Muscle layer of duodenum (tissue), 2 donors: ENCODE measurements at regions not wholly inside any gene's neighbourhood (a gene's known extent, or its start where the extent isn't known, plus 50 kb on each side); places are given as distances from the start of the nearest gene placed in this dataset.

Source experiments
- H3K27ac ChIP-seq: one replicate; pipeline ENCODE4 v1.7.0; 2013; ENCODE audit warnings: mild to moderate bottlenecking, low read length
- H3K27me3 ChIP-seq: one replicate; pipeline ENCODE4 v1.7.0; 2013; ENCODE audit warnings: low read depth, mild to moderate bottlenecking, control low read depth, low read length
- H3K36me3 ChIP-seq, 2 donors: one replicate each; pipeline ENCODE4 v1.7.0; 2013; ENCODE audit warnings: low read length in 2 of 2, control low read depth in 1 of 2, mild to moderate bottlenecking in 1 of 2; ENCODE audit not compliant: insufficient read depth in 2 of 2, control insufficient read depth in 1 of 2
- H3K4me1 ChIP-seq, 2 donors: one replicate each; pipeline ENCODE4 v1.7.0; 2013; ENCODE audit warnings: low read length in 2 of 2, mild to moderate bottlenecking in 2 of 2, control low read depth in 1 of 2, moderate library complexity in 1 of 2; ENCODE audit not compliant: insufficient read depth in 2 of 2, control insufficient read depth in 1 of 2
- H3K4me3 ChIP-seq, 2 donors: one replicate each; pipeline ENCODE4 v1.7.0; 2013; ENCODE audit warnings: low read length in 2 of 2, low read depth in 1 of 2, mild to moderate bottlenecking in 1 of 2
- H3K9me3 ChIP-seq, 2 donors: one replicate each; pipeline ENCODE4 v1.7.0; 2013; ENCODE audit warnings: low read length in 2 of 2, control low read depth in 1 of 2, mild to moderate bottlenecking in 1 of 2; ENCODE audit not compliant: control insufficient read depth in 1 of 2
- donor health status: healthy.

GRCh38 chr2:120626566-120626965 lies 109.1 kb upstream of the GLI2 start:
- no peaks in the 10 kb centered on the region for H3K4me1 ChIP-seq
- no peak overlapping the region for H3K27ac ChIP-seq
- H3K4me3 ChIP-seq, result no peak overlapping the region
- peaks cover 0 to 8% of the 10 kb centered on the region in 2 donors for H3K9me3 ChIP-seq
- no peaks in the 10 kb centered on the region for H3K36me3 ChIP-seq
- no peaks in the 10 kb centered on the region for H3K27me3 ChIP-seq

DNA sequence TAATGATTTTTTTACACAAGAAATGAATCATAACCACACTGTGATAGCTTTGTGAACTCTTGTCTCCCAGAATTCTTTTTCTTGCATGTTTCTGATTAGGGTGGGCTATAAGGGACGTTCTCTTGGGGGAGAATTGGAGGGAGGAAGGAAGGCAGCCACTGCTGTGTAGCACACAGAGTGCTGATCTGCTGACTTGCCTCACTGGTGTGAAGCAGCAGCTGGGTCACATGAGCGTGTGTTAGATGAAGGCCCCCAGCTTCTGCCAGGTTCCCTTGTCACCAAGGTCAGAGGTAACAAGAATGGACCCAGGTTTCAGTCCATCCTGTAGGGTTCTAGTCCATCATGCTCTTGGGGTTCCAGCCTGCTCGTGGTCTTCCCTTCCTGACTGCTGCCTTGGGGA lies 107.4 kb upstream of the GLI2 start:
- no peaks in the 10 kb centered on the region for H3K27me3 ChIP-seq
- no peaks in the 10 kb centered on the region for H3K4me1 ChIP-seq
- H3K27ac ChIP-seq, result no peak overlapping the region
- no peaks in the 10 kb centered on the region for H3K9me3 ChIP-seq
- H3K4me3 ChIP-seq, result no peak overlapping the region
- H3K36me3 ChIP-seq, result no peaks in the 10 kb centered on the region

- H3K4me3 ChIP-seq, result no peak overlapping the region
- H3K9me3 ChIP-seq, result no peaks in the 10 kb centered on the region
- no peaks in the 10 kb centered on the region for H3K36me3 ChIP-seq
- H3K27me3 ChIP-seq, result no peaks in the 10 kb centered on the region
- no peaks in the 10 kb centered on the region for H3K4me1 ChIP-seq
- no peak overlapping the region for H3K27ac ChIP-seq
These were observed 106.3 kb upstream of the GLI2 start for GRCh38 chr2:120629241-120629895.

- no peak overlapping the region for H3K27ac ChIP-seq
These were observed 105.5 kb upstream of the GLI2 start for GRCh38 chr2:120630031-120630701.

GRCh38 chr2:120631236-120631635 lies 104.4 kb upstream of the GLI2 start:
- no peak overlapping the region for H3K4me3 ChIP-seq
- H3K27me3 ChIP-seq, result no peaks in the 10 kb centered on the region
- no peaks in the 10 kb centered on the region for H3K4me1 ChIP-seq
- no peak overlapping the region for H3K27ac ChIP-seq
- H3K36me3 ChIP-seq, result no peaks in the 10 kb centered on the region
- H3K9me3 ChIP-seq, result no peaks in the 10 kb centered on the region

More at GRCh38 chr2:120630031-120630701, 105.5 kb upstream of the GLI2 start:
- no peaks in the 10 kb centered on the region for H3K9me3 ChIP-seq
- no peaks in the 10 kb centered on the region for H3K36me3 ChIP-seq
- H3K4me1 ChIP-seq, result no peaks in the 10 kb centered on the region
- H3K27me3 ChIP-seq, result no peaks in the 10 kb centered on the region
- H3K4me3 ChIP-seq, result no peak overlapping the region

- H3K27ac ChIP-seq, result no peak overlapping the region
- no peaks in the 10 kb centered on the region for H3K4me1 ChIP-seq
- H3K9me3 ChIP-seq, result no peaks in the 10 kb centered on the region
- no peak overlapping the region for H3K4me3 ChIP-seq
- no peaks in the 10 kb centered on the region for H3K36me3 ChIP-seq
- no peaks in the 10 kb centered on the region for H3K27me3 ChIP-seq
These were observed 103.9 kb upstream of the GLI2 start for GRCh38 chr2:120631724-120632123.

DNA sequence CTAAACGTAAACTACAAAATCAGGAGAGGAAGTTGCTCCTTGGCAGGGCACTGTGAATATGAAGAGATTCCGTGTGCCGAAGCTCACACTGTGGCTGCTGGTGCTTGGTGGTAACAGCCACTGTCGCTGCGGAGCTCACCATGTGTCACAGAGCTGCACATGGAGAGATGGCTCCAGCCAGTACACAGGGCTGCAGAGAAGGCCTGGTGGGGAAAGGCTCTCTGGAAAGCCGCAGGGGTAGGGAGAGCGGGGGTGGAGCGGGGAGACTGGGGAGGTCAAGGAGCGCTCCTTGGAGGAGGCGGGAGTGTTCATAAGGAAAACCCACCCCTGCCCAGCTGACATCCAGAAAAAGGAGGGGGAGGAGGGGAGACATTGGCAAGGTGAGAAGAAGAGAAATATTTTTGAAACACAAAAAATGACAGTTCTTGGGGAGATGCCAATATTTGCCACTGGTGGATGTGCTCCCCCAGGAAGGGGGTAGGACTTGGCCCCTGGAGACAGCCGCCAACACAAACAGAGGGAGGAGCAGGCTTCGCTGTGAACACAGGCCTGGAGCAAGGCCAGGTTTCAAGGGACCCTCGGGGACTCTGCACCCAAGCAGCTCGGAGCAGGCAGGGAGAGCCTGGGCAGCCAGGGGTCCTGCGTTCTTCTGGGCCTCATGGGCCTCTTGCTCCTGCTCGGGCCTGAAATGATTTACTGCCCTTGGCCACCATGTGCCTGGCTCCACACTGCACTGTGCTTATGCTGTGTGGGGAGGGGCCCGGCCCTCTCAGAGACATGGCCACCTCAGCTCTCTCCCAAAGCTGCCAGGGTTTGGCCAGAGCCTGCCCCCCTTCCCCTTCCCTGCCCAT lies 102.6 kb upstream of the GLI2 start:
- Histone ChIP-seq H3K36me3 (no peaks in the 10 kb centered on the region), H3K4me3 (no peak overlapping the region), H3K27ac (no peak overlapping the region), H3K27me3 (no peaks in the 10 kb centered on the region), H3K4me1 (no peaks in the 10 kb centered on the region), H3K9me3 (no peaks in the 10 kb centered on the region)

GRCh38 chr2:120634533-120634932 lies 101.1 kb upstream of the GLI2 start:
- H3K27ac ChIP-seq, result no peak overlapping the region
- H3K4me1 ChIP-seq, result no peaks in the 10 kb centered on the region
- no peaks in the 10 kb centered on the region for H3K36me3 ChIP-seq
- no peak overlapping the region for H3K4me3 ChIP-seq
- H3K27me3 ChIP-seq, result no peaks in the 10 kb centered on the region
- H3K9me3 ChIP-seq, result no peaks in the 10 kb centered on the region

GRCh38 chr2:120635146-120635545 lies 100.5 kb upstream of the GLI2 start:
- Histone ChIP-seq H3K27me3 (no peaks in the 10 kb centered on the region), H3K9me3 (no peaks in the 10 kb centered on the region), H3K4me1 (no peaks in the 10 kb centered on the region), H3K4me3 (no peak overlapping the region), H3K27ac (no peak overlapping the region), H3K36me3 (no peaks in the 10 kb centered on the region)

DNA sequence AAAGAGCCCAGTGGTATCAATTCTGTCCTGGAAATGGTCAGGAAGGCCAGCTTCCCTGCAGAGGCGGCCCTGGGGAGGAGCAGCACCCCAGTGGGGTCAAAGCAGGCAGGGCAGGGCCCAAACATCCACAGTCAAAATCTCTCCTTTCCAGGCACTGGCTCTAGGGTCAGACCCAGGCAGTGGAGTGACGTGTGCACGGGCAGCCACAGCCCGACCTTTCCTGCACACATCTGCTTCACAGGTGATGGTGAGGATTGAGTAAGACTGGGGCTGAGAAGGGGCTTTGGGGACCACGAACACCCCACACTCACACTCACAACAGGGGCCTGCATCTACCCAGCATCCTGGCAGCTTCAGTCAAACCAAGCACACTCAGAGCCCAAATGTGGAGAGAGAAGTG lies 97.8 kb upstream of the GLI2 start:
- Histone ChIP-seq H3K27me3 (no peaks in the 10 kb centered on the region), H3K4me1 (no peaks in the 10 kb centered on the region), H3K27ac (no peak overlapping the region), H3K4me3 (no peak overlapping the region), H3K9me3 (no peaks in the 10 kb centered on the region), H3K36me3 (no peaks in the 10 kb centered on the region)

DNA sequence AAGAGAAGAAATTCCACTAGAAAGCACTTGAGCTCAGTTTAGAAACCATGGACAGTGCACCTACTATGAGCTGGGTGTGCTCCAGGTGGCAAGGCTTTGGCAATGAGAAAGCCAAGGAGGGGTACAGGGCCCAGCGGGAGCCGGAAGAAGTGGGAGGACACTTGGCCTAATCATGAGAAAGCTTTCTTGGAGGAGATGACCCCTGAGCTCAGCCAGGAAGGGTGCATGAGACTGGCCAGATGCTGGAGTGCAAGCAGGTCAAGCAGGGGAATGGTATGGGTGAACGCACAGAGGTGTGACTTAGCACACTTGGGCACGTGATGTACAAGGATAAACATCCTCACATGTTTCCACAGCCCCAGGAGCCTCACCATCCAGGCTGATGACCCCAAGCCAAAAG lies 97.2 kb upstream of the GLI2 start:
- Histone ChIP-seq H3K36me3 (no peaks in the 10 kb centered on the region), H3K9me3 (no peaks in the 10 kb centered on the region), H3K27ac (no peak overlapping the region), H3K4me1 (no peaks in the 10 kb centered on the region), H3K27me3 (no peaks in the 10 kb centered on the region), H3K4me3 (no peak overlapping the region)
